ENCODE measurements at regions not wholly inside any gene's neighbourhood (a gene's known extent, or its start where the extent isn't known, plus 50 kb on each side); places are given as distances from the start of the nearest gene placed in this dataset.
"Not testable (repeated sequence)": the region's sequence is repeated elsewhere in the genome, so short reads cannot be mapped to it uniquely, and the experiment has no call there.

DNA sequence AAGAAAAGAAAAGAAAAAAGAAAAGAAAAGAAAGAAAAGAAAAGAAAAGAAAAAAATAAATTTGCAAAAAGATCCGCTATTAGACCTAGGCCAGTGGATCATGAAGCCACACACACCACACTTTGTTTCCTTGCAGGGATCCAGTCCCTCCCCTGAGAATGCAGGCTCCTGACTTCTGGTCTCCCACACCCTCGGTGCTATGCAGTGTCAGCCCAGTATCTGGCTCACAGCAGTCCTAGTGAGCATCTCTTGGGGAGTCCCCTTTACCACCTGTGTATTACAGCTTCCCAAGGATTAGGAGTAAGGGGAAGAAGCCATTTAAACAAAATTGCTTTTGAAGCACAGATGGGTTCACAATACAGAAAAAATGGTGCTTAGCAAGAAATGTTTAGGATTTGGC, 174.1 kb upstream of the IRF2BP2 start:
- not testable (repeated sequence) for TF ChIP-seq POLR2AphosphoS5 (IDR thresholded peaks at IDR 0.05; ENCODE audit: low read depth, low read length); POLR2A (IDR thresholded peaks at IDR 0.05; ENCODE audit: low read depth, low read length); TAF1 (IDR thresholded peaks at IDR 0.05; ENCODE audit: borderline replicate concordance, low read depth, low read length)
